ENCODE measurements at regions not wholly inside any gene's neighbourhood (a gene's known extent, or its start where the extent isn't known, plus 50 kb on each side); places are given as distances from the start of the nearest gene placed in this dataset.
A peak's percentile ranks its signal among the peaks of the same experiment; 100 is the strongest.
"Not testable (repeated sequence)": the region's sequence is repeated elsewhere in the genome, so short reads cannot be mapped to it uniquely, and the experiment has no call there.

DNA sequence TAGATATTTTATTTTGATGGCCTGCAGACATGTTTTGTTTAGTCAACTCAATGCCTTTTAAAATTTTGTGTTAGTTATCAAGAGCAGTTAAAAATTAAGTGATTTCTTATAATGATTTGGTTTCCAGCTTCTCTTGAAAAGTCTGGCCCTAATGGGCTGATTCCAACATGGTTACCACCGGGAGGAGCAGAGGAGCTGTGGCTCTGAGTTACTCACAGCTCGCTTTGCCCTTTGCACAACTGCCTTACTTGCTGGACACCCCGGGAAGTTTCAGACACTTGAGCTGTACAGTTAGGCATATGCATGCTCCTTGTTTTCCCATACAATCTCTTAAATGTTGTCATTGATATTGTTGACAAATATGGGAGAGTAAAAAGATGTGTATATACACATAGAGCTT, 173.1 kb upstream of the MMS22L start:
- DNase-seq = peak; percentile 7

DNA sequence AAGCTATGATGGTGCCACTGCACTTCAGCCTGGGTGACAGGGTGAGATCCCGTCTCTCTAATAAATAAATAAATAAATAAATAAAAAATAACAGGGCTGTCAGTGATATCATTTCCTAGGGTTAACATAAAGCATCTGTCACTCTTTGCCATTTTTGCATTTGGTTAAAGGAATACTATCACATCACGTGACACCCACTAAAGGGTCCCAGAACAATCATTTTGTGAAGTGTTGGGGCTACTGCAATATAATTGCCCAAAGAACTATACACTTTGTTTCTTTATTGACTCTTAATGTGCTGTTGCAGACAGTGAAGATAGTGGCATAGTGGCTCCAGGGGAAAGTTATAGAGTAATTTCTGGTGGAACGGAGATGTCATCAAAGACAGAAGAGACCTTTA, 176.5 kb upstream of the MMS22L start:
- DNase-seq = no peak

DNA sequence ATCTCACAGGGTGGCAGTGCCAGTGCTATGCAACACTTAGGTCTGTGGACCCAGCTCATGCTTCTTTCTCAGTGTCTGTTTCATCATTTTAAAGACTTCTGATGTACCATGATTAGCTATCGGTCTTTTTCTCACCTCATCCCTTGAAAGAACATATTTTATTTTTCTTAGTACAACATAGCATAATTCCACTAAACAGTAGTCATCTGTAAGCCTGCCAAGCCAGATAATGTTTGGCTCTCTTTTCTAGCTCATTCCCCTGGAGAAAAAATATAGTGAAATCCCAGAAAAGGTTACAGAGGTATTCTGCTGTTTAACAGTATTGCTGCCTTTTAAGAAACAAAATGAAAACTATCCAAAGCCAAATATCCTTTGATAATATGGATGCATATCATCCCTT, 177.0 kb upstream of the MMS22L start:
- DNase-seq = no peak

DNA sequence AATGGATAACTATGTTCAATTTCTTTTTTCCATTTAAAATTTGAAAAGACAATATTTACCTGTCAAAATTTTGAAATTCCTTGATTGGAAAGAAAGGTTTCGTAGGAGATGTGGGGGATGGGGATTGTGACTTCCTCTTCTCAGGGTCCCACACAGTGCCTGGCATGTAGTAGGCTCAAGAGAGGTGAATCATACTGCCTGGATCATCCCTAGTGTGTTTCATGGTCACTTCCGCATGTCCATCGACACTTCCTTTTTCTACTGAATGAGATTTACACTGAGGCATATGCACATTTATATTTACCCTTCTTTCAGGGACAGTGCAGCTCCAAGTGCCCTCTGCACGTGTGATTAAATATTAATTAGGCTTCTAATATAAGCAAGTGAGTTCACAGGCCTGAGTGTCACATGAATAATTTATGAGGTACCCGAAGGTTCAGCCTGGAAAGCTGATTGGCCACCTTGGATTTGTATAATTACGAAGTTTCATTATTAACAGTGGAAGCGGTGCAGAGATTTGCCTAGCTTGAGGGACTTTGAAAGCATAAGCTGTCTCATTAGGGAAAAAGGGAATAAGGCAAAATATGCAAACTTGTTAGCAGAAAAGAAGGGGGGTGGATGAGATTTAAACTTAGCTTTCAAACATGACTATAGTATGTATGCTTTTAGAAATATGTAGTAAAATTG, 177.5 kb upstream of the MMS22L start:
- no peak for DNase-seq

DNA sequence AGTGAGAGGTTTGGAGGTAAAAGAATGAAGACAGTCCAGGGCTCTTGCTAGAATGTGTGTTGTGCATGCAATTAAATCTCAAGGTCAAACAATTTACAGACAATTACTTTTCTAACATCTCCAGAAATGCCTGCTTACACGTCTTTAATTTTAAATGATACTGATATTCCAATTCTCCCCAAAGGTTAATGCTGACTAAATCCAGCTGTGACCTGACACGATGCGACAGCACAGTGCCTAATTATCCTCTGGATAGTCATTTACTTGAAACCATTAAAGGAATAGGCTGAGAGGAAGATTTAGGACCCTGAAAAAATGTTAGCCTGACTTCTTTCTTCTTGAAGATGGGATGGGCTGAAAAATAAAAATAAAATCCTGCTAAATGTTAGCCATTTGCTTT, 178.2 kb upstream of the MMS22L start:
- no peak for DNase-seq

DNA sequence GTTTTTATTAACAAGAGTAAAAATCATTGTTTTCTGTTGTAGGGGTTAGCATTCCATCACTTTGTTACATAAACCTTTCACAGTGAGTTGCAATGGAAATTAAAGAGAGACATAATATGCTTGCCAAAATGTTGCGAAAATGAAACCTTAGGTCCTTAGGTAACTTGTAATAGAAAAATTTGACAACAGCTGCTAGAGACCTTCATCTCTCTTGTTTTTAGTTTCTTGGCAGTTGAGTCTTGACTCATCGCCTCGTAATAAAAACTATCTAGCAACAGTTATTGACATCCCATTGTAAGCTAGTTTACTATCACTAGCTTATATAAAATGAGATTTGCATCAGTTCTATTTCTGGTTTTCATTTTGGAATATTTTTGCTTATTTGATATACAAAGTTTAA, 179.0 kb upstream of the MMS22L start:
- DNase-seq = no peak

DNA sequence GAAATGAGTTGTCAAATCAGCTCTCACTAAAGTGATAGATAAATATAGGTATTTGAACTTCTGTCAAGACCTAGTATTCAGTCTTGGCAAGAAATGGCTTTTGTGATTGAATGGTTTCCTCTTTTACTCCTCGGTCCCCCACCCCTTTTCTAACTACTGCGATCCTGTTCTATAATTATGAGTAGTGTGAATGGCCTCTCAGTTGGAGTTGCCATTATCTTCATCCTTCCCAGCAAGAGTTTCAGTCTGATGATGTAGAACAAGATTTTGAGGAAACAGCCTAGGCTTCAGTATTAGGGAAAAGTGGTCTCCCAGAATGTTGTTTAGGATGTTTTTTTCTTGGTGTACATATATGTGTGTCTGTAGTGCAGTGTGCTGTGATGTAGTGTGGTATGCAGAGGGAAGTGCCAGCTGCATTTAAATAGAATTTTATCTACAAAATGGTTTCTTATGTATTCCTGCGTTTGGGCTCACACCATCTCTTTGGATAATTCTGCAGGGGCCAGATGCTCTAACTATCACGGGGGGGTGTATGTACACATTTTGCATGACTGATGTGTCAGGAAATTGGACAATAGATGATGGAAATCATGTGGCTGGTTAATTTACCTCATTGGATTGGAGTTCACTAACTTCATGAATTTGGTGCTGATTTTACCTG, 180.1 kb upstream of the MMS22L start:
- no peak for DNase-seq

DNA sequence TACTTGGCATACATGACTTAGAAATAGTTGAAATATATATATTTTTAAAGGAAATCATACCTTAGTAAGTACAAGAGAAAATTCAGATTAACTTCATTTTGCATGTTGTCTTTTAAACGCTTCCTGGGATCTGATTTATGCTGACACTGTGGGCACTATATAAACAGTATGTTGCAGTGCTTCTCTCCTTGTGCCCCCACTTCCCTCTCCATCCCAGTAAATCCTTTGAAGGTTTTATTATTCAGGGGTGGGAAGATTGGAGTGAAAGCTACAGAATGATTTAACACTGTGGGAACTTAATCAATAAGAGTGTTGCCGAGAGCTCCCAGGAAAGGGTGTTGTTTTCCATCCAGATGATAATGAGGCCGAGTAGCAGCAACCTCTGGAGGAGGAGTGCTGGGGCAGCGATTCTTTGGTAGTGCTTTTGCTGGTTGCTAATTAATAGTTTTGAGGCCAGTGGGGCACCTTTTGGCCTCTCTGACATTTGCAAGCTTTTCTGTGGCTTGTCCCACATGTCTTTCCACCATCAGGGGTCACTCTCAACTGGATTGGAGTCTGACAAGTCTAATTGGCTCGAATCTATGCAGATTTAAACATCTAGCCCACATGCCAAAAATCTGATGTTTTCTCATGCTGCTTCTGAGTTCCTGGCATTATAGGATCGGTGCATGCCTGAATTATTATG, 183.0 kb upstream of the MMS22L start:
- no peak for DNase-seq

DNA sequence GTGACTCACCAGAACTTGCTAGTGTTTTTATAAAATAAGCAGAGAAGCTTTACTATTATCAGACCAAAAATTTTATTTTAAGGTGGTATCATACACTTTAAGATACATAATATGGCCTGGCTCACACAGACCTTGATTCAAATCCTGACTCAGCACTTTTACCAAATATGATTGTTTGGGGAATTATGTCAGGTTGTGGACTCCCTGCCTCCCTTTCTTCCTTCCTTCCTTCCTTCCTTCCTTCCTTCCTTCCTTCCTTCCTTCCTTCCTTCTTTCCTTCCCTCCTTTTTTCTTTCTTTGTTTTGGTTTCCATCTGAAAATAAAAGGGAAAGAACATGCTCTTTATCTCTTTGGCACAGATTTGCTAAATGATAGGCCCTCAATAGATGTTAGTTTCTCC, 186.0 kb upstream of the MMS22L start:
- DNase-seq = no peak

DNA sequence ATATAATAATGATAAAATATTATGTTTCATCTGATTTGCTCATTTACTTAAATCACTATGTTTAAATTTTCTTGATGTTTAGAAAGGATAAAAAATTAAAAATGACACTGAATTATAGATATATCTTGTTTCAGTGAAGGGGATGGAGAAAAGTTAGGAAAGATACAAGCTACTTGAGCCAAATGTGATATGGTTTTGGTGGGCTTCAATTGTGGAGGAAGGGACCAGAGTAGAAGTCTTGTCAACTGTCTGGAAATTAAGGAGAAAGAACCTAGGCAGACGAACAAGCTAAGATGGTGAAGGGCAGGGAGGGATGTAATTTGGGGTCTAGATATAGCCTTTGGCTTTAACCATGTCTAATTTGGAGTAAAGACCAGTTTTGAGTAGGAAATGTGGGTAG, 186.4 kb upstream of the MMS22L start:
- DNase-seq = no peak

DNA sequence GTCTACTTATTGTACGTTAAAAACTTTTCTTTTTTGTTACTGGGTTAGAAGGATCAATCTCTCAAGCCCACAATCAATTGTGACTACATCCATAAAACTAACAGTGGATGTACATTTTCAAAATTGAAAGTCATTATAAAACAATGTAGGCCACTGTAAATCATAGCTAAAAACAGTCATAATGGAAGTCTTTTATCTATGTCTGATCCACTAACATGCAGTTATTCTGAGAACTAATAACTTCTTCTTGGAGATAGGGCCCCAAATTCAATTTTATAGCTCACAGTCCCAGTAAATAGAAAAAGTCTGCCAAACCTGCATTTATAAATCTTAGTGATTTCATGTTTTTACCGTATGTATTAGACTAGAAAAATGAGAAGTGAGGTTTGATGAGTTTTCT, 187.3 kb upstream of the MMS22L start:
- DNase-seq = no peak

DNA sequence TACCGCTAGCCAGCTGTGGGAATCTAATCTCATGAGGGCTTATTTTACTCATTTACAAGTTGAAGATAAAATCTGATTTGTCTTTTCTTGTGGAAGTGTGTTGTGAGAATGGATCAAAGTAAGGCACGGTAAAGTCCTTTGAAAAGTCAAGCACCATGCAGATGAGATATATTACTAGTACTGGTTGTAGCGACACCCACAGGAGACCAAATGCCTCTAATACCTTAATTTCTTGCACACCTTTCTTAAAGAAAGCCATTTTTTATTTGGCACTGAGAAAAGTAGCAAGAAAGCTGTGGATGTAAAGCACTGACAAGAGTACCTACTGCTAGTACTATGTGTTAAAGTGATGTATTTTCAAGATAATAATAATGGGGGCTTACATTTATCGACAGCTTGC, 191.0 kb upstream of the MMS22L start:
- DNase-seq = no peak

DNA sequence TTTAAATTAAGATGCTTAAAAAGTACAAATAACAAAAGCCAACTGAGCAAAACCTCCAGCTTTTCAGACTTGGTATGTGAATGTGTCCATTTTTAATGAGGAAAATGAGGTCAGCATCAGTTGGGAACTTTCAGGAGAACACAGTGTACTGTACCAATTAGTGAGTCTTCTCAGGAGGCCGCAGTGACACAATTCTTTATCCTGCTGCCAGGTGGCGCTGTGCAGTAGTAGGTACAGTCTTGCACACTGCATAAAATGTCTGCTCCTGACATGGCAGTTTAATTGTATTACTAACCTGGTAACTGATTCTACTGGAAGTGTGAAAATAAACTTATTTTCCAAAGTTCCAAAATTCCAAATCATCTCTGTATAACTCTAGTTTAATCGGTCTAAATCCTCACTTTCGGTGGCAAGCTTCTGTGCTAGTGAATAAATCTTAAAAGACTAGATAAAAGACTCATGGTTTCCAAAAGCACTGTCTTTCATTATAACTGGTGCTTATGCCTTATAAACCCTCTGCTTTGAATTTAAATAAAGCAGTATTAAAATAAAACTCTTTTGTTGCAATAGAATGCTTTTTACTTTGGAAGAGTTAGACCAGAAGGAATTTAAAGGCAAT, 214.8 kb upstream of the MMS22L start:
- peak; percentile 89 for DNase-seq

DNA sequence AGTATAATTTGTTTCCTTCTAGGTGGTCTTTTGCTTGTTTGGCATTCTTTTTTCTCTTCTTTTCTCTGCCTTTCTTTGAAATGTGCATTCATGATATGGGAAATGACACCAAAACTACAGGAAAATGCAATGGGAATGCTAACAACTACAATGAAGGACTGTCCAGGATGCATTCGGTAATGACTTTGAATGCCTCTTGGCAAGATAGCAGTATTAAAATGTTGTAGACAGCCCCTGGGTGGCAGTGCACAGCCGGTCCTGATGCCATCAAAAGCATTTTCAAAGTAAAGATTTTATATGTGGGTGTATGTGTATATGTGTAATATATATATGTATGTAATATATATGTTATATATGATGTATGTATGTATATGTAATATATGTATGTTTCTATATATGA, 218.8 kb upstream of the MMS22L start:
- DNase-seq = no peak

DNA sequence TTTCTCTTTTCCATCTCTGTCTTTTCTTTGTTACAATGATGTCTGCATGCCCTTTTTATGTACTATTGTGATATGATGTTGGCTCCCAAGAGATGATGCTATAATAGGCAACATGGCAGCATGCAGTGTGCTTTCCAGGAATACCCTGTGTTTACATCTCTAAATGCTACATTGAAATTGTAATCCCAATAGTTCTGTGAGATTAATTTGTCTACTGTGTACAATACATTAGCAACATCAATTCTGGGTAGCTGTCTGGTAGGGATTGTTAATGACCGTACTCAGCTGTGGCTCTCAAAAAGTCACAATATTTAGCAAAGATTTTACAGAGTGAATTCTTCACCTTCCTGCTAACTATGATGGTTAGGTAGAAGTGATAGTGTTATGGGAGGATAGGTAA, 225.6 kb upstream of the MMS22L start:
- no peak for DNase-seq

DNA sequence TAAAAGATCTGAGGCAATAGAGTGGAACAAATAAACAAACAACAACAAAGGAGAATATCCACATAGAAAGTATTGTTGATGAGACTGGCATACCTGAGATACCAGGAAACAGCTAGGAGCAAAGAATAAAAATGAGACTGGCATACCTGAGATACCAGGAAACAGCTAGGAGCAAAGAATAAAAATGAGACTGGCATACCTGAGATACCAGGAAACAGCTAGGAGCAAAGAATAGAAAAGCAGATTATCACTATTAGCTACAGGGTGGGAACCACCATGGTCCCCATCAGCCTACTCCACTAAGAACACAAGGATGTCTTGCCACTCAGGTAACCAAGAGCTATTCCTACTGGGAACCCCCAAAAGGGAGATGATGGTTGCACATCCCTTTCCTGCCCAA, 230.2 kb upstream of the MMS22L start:
- DNase-seq = not testable (repeated sequence)

DNA sequence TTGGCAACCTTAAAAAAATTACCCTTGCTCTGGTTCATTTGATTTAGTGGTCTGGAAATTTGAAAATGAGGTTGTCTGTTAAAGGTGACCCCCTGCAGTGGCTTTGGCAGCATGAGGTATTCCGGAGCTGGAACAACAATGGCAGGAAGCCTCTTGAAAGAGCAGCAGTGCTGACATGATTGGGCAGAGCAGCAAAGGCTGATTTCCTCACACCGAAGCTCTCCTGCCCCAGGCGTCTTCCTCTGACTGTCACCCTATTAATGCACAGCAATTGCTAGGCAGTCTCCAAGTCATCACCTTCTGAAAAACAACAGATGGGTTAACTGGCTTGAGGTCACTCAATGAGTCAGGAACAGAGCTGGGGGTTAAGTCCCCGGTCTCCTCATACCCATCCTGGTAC, 241.8 kb upstream of the MMS22L start:
- DNase-seq = peak; percentile 85

DNA sequence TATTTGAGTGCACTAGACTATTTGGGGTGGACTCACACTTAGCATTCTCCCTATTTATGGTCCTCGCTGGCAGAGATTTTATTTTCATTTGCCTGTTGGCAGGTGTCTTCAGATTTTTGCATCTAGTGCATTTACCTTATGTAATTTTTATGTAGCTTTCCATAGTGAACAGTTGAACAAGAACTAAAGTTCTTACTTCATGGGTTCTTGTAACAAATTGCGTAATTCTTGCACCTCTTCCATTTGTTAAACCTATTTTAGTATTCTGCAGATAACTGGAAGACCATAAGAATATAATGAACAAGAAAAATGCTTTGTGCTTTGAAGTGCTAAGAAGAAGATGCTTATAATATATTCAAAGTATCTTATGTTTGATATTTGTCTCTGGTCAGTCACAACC, 252.8 kb upstream of the MMS22L start:
- no peak for DNase-seq

DNA sequence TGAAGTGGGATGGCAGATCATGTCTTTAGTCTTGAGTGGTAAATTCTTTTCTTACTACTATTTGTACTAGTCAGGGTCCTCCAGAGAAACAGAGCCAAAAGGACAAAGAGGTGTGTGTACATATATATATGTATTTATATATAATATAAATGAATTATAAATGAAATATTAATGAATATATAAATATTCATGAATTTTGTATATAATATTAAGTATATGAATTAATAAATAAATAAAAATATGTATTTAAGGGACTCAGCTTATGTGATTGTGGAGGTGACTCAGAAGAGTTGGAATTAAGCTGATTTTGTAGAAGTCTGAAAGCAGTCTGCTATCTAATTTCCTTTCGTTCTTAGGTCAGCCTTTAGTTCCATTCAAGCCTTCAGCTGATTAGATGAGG, 265.3 kb upstream of the MMS22L start:
- peak; percentile 18 for DNase-seq

DNA sequence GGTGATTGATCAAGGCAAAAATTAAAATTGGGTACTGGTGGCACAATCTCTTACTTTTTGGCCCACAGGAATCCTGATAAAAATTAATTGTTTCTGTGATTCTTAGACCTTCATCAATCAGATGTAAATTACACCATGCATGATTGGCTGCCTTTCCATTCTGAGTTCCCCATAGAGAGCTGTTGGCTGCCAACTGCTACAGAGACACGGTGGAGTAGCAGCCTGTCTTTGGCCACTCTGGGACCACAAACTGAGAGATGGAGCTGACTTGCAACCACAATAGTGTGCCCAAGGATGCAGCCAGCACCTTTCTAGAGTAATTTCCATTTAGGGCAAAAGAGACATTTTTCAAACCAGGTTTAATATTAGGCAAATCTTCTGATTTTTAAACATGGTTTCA, 274.3 kb upstream of the MMS22L start:
- DNase-seq = no peak

DNA sequence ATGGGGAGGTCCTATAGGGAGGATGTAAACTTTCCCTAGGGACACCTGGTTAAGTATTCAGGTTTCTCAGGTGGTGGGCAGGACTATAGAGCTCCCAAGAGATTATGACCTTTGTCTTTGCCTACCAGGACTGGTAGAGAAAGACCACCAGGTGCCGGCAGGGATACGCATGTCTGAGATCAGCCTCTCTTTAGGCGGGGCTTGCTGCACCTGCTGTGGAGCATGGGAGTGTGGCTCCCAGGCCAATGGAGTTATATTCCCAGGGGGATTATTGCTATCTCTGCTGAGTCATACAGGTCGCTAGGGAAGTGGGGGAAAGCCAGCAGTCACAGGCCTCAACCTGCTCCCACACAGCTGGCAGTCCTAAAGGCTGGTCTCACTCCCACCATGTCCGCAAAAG, 280.5 kb upstream of the MMS22L start:
- DNase-seq = no peak

DNA sequence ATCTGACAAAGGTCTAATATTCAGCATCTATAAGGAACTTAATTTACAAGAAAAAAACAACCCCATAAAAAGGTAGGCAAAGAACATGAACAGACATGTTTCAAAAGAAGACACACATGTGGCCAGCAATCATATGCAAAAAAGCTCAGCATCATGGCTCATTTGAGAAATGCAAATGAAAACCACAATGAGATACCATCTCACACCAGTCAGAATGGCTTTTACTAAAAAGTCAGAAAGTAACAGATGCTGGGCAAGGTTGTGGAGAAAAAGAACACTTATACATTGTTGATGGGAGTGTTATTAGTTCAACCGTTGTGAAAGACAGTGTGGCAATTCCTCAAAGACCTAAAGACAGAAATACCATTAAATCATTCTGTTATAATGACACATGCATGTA, 289.9 kb upstream of the MMS22L start:
- no peak for DNase-seq

DNA sequence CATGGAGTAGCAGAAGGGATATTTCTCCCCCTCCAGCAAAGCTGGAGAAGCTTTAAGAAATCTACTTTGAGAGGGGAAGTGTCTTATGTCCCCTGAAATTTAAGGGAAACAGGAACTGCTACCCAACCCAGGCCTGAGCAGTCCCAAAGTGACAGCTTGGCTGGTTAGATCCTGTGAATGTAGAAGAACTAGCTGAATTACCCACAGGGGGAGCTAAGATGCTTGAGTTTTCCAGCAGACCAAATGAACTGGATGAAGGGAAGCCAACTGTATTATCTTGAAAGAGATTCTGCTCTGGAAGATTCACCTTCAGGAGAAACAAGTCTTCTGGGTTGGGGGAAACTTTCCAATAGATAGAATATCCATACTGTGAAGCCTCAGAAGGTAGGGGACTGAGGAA, 303.3 kb upstream of the MMS22L start:
- peak; percentile 60 for DNase-seq

DNA sequence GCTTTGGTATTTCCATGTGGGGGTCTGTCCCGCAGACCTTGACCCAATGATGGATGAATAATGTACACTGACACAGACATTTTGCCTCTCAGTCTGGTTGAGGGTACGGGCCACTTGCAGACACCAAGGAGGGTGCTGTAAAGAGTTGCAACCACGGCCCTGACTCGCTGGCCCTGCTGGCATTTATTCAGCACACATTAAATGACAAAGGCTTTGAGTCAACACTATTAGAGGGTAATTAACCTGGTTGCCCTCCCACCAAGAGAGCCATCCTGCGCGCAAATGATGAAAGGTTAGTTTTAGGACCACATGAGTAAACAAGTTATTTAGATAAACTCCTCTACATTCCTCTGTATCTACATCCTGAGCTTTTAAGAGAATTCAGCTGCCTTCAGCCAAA, 308.9 kb upstream of the MMS22L start:
- no peak for DNase-seq
